ENCODE measurements at regions not wholly inside any gene's neighbourhood (a gene's known extent, or its start where the extent isn't known, plus 50 kb on each side); places are given as distances from the start of the nearest gene placed in this dataset.

GRCh38 chr5:5969942-5970483, 408.3 kb downstream of the MED10 start:
- TF ChIP-seq CTCF (IDR thresholded peaks at IDR 0.05; ENCODE audit: insufficient read depth, low read length) (no peak), REST (IDR thresholded peaks at IDR 0.05; ENCODE audit: insufficient replicate concordance, low read depth) (no peak), GABPA (IDR thresholded peaks at IDR 0.05; ENCODE audit: low read depth) (no peak), POLR2AphosphoS5 (IDR thresholded peaks at IDR 0.05; ENCODE audit: low read depth) (no peak), SPI1 (IDR thresholded peaks at IDR 0.05; ENCODE audit: borderline replicate concordance, low read depth) (no peak)

Data from HL-60 (cell line).